NCI-H748 treated with DMSO at 0.1 percent for 48 hours (cell line): ENCODE measurements at regions not wholly inside any gene's neighbourhood (a gene's known extent, or its start where the extent isn't known, plus 50 kb on each side); places are given as distances from the start of the nearest gene placed in this dataset.

Experiments
- DNase-seq: peaks from one replicate; lab custom pipeline; 2025; lab: John Stamatoyannopoulos, UW

DNA sequence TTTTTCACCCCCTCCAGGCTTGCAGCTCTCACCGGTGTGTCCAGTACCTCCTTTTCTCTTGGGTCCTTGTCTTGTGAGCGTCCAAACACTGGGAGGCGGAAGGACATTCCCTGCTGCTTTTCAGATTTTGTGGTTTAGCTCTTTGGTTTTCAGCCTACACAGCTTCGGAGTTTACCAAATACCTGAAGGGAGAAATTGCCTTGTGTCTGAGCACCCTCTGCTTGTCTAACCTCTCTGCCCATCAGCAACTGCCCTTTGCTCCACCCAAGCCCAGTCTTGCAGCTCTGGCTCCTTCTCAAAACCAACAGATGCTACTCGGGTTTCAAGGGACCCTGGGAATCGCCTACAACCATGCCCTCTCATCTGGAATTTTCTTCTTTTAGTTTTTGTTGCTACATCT is 519.1 kb upstream of the IGFBP3 start:
- no peak for DNase-seq

DNA sequence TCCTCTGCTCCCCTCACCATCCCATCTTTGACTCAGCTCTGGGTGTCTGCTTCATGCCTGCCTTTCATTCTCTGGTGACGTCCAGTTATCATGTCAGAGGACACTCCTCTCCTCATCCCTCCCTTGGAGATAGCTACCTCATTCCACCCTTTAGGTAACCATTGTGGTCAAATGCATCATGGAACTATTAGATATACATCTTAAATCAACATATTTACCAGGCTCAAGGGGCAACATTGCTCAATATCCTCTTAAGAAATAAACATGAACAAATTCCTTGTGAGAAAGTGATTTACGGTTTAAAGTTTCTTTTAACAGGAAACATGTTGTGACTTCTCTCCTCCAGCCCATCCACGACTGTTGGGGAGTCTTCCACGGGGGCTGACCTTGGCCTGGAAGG is 511.6 kb upstream of the IGFBP3 start:
- DNase-seq = no peak

DNA sequence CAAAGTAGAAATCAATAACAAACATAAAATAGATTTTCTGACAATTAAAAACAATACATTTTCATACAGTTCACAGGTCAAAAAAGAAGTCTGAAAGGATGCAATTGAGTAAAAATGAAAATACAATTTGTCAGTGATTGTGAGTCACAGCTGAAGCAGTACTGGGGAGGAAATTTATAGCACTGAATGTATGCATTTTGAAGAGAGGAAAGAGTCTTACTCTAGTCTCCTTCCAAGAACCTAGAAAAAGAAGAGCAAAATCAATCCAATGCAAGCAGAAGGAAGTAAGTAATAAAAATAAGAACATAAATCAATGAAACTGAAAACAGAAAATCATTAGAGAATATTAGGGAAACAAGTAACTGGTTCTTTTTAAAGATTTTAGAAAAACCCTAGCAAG is 507.2 kb upstream of the IGFBP3 start:
- DNase-seq = no peak

DNA sequence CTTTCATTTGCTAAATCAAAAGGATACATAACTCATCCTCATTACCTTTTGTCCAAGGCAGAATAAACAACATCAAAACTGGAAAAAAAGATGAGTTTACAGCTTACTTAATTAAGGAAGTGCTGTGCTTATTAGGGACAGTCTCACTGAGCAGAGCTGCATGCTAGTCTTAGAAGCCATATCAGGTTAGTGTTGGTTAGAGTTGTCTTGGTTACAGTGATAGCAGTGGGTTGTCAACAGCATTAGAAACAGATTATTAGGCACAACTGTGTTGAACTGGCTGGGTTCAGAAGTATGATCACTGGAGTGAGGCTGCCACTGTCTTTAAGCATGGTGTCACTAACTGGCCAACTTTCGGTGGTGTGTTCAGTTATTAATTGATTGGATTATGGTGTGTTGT is 503.9 kb upstream of the IGFBP3 start:
- no peak for DNase-seq

DNA sequence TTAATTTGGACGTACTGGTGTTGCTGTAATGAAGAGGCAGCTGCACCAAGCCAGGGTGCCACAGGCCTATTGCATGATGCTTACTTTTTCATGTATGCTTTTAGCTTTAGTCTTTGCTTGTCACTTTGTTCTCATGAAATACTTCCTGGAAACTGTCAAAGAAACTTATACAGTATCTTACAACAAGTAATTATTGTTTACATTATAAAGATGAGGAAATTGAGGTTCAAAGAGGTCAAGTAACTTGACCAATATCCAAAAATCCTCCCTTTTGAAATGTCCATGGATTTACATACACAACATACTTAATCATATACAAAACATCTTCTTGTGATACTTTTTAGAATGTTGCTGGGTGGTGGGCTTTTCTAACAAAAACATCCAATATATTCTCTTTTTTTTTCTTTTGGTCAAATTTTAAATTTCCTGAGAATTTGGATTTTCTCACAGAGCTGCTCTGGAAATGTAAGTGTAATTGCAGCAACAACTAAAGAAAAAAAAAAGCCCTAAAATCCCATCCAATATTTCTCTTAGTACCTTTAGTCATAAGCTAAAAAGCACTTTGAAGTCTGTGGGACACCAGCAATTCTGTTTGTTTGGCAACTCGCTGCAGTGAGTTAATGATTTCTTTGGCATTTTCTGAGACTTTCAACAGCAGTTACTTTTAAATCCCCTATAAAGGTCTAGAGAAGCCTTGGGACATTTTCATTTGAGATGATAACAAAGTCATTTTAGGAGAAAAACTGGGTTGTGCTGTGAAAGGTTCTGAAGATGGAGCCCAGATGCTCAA is 500.6 kb upstream of the IGFBP3 start:
- DNase-seq = no peak

DNA sequence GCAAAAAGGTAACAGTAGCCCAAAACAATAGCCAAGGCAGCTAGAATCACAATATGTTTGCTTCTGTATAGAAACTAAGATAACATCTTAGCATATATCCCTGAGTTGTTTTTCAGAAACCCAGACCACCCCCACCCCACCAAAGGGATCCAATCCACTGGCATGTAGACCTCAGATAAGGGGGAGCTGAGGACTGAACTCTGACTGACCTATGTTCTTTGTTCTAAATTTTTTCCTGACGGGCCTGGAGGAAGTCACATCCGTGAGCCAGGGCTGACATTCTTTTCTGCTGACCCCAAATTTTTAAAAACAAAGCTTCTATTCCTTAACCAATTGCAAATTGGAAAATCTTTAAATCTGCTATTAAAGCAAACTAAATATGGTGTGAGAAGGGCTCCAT is 493.9 kb upstream of the IGFBP3 start:
- DNase-seq = no peak

DNA sequence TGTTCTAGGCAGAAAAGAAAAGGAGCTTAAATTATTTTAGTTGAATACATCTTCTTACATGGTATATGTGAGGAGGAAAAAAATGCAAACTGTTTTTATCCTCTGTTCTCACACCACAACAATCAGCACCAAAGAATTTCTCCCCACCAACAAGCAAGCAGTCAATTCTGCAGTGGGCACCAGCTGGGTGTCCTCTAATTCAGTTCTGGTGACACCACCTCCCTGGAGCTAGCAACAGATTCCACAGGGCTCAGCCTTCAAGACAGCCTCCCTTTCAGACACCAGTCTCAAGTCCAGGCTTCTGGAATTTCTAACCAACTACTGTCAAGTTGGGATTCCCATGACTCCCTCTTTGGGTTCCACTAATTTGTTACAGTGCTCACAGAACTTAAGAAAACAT is 490.2 kb upstream of the IGFBP3 start:
- no peak for DNase-seq

DNA sequence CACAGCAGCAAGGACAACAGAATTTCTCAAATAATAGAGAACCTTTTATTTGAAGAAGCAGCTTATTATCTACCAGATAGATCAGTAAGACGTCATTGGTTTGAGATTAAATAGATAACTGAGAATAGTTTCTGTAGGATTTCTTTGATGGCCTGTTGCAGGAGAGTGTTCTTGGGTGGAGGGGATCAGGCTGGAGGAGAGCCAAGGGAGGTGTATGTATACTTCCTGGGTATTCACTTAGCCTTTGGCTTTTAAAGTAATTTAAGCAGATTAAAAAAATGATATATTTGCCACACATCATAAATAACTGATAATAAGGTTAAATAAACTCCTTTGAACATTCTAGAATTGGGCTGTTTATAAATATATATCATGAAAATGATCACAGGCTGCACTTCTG is 486.1 kb upstream of the IGFBP3 start:
- no peak for DNase-seq

DNA sequence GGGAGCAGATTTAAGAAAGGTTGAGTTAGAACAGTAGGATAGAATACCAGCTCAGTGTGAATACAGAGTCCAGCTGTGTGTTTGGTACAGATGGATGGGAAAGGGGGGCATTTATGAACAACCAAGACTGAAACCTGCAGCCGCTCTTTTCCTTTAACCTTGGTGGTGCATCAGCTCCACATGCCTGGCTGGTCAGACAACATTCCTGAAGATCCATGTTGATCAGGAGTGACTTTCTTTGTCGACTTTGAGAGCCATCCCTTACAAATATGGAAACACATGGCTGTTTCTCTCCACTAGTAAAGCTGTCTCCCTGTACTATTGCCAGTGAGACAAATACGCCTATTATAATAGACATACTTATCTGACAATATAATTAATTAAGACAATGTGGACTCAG is 476.5 kb upstream of the IGFBP3 start:
- no peak for DNase-seq

DNA sequence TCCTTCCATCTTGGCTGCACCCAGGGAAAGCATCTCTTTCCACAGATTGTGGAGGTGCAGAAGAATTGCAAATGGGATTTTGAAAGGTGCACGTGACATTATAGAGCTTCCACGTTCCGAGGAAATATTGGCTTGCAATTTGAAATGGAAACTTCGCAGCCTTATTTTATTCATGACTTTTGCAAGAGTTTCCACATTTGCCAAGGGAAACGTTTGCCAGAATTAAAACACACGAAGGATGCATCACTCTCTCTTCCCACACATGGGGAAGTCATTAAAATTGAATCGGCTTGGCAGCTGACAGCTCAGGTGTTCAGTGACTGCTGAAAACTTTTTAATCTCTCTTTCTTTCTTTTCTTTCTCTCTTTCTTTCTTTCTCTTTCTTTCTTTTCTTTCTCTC is 475.4 kb upstream of the IGFBP3 start:
- no peak for DNase-seq

DNA sequence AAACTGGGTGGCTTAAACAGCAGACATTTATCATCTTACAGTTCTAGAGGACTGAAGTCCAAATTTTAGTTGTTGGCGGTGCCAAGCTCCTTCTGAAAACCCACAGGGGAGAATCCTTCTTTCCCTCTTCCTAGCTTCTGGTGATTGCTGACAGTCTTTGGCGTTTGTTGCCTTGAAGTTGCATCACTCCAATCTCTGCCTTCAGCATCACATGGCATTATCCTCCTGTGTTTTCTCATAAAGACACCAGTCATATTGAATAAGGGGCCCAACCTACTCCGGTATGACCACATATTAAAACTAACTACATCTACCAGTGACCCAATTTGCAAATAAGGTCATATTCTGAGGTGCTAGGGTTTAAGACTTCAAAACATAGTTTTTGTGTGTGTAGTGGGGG is 472.1 kb upstream of the IGFBP3 start:
- DNase-seq = no peak

DNA sequence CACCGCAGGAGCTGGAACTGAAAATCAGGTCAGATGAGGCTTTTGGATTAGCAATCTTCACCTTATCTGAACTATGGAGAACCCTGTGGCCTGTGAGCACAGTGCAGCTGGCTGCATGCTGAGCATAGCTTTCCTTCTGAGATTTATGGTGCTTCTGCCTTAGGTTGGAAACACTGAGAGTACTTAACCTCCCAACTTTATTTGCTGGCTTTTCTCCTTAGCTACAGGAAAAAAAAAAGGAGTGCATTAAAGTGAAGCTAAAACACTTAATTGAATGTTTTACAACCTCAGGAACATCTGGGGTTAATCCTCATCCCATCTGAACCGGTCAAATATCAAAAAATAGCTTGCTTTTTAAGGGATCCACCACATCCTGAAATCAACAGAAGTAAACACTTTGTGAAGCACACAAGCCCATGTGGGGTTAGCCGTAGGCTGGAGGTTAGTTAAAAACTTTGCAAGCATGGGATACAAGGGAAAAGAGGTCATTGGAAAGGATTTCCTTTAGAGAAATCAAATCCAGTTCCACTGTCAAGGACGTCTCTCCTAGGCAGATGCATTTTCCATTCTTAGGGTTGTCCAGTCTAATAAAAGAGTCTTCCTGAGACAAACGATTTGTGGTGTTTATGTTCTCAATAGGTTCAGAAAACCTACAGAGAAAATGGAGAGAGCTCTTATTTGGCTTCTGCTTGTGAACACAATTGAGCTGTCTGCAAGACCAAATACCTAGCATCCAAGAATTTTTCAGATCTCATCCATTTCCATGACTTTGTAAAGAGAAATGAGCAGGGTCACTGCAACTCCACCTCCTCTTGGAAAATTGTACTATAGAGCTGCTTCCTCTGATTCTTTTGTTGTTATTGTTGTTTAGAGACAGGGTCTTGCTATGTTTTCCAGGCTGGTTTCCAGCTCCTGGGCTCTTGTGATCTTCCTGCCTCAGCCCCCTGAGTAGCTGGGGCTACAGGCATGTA is 470.4 kb upstream of the IGFBP3 start:
- no peak for DNase-seq

DNA sequence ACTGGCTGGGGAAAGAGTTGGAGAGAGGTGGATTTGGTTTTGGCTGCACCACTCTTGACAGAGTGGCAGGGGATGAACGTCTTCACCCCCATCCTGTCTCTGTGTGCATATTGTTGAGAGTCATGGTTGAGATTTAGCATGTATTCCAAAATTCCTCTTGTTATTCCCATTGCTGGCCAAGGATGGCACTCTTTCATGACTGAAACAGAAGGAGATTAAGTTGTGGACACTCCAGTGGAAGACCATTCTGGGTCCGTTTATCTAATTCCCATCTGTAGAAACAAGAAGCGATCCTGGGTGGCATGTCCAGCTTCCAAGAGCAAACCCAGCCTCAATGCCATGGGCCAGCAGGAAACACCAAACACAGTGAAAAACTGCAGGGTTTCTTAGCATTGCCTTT is 469.0 kb upstream of the IGFBP3 start:
- DNase-seq = no peak

DNA sequence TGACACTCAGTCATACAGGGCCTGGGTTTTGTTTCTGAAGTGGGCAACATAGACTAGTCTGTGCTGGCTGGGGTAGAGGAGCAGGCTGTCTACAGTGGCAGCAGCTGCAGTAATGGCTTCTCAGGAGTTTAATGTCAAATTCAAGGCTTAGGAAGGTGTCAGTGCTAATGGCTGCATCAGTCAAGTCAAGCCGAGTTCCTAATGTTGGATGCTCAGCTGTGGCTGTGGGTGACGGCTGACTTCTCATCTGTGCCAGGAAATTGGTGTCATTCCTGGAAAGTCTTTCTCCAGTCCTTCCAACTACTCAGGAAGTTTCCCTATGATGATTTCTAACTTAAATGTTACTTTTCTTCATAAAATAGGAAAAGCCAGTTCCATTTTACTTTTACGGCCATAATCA is 468.1 kb upstream of the IGFBP3 start:
- no peak for DNase-seq

DNA sequence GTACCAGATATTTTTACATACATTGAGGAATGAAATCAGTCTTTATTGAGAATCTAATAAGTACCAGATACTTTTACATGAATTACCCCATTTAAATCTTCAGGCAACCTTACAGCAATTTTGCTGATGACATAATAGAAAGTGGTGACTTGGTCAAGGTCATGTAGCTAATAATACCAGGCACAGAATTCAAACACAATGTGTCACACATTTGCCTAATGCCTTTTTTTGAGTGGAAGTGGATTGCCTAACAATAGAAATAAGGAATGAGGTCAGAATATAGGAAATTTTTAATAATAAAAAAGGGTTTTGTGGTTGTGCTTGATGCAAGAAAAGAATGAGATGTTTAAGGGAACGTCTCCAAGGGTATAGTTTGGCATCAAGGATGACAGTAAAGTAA is 466.6 kb upstream of the IGFBP3 start:
- DNase-seq = no peak

DNA sequence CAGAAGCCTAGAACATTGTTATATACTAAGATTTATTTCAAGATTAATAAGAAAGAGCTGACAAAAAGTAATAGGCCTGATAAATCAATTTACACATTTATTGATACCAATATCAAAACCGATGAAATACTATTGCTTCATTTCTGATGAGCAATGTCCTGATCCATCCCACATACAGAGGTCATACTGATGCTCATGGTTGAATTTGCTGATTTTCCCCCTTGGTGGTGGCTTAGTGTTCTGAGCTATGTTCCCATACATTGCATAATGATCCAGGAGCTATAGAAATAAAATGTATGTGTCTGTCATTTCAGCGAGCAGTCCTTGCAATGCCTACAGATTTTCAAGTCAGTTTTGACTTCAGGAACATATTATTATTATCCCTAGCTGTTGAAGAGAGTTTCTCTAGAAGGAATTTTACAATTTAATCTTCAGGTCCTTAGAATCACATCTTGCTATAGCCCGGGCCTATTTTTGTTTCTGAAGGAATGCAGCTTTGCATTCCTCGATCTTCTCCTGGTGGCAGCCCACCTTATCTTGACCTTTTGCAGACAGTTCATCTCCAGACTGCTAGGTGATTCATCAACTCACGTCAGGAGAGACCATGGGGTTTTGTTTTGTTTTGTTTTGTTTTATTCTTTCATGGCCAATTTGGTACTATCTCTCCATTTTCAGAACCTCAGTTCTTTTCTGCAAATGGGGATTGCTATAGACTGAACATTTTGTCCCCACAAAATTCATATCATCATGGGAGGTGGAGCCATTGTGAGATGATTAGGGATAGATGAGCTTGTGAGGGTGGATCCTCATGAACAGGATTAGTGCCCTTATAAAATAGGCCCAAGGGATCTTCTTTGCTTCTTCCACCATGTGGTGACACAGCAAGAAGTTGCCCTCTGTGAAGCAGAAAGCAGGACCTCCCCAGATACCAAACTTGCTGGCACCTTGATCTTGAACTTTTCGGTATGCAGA is 465.6 kb upstream of the IGFBP3 start:
- DNase-seq = no peak

DNA sequence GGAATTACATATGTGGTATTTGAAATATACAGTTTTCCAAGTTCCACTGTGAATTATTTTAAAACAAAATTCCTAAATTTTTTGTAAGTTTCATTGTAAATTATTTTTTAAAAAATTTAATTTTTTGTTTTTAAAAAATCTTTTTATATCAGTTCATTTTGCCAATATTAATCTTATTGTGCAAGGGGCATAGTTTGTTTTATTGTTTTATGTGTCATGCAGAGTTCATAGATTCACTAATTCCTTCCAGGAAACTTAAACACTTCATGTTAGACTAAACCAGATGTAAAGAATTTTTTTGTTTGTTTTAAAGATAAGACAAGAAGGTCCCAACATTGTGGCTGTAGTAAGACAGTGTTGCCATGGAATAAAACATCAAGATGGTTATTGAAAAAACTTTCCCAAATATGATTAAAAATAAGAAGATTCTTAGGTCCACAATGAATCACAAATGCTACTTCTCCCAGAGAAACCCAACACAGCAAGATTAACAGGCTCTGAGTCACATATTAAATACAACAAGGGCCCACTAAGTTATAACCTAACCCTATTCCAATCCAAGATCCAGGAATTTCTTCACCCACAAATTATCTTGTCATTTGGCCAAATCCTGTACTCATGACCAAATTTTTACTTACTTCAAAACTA is 464.7 kb upstream of the IGFBP3 start:
- DNase-seq = no peak

DNA sequence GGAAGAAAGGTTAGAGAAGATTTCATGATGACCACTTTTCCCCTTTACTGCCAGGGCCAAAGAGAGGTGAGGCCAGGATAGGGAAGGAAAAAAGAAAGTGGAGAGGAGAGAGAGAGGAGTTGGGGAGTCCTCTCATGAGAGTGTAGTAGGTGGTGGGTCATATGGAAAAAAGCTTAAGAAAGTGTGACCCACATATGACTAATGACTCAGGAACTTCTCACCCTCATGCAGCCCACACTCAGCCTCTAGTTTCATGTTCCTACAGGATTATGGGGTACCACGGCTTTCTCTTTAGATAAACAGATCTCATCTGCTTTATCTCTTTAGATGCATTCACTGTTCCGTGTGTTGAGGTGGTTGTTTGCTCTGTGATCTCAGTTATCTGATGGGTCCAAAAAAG is 462.5 kb upstream of the IGFBP3 start:
- no peak for DNase-seq

DNA sequence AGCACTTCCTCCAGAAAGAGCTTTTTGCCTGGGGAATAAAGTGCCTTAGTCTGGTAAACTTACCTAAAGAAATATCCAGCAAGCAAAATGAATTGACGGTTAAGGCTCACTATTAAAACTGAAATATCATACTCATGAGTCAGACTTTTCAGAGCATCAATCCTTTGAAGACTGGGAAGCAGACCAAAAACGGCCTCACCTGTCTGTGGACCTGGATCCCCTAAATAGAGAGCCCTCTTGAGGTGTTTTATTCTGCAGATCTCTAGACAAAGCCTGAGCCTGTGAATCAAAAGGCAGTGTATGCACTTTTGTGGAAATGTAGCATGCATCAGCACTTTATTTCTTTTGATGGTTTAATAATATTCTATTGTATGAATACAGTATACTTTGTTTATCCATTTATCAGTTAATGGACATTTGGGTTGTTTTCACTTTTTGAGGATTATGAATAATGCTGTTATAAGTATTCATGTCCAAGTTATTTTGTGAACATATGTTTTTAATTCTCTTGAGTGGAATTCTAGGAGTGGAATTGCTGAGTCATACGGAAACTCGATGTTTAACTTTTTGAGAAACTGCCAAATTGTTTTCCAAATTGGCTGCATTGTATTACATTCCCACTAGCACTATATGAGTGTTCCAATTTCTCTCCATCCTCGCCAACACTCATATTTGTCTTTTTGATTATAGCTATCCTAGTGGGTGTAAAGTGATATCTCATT is 449.0 kb upstream of the IGFBP3 start:
- DNase-seq = no peak

DNA sequence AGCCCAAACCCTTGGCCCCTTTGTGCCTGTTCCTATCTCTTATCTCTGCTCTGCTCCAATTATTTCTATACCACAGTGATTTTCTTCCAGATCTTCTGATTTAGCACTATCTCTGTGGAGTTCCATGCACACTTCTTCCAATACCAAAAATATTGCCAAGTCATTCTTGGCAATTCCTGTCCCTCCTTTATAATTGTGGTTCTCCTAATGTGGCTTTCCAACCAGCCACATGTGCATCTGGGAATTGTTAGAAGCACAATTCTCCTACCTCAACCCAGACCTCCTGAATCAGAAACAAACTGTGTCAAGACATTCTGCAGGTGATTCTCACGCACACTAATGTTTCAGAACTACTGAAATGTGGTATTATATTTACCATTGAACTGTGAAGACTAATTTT is 447.8 kb upstream of the IGFBP3 start:
- DNase-seq = no peak

DNA sequence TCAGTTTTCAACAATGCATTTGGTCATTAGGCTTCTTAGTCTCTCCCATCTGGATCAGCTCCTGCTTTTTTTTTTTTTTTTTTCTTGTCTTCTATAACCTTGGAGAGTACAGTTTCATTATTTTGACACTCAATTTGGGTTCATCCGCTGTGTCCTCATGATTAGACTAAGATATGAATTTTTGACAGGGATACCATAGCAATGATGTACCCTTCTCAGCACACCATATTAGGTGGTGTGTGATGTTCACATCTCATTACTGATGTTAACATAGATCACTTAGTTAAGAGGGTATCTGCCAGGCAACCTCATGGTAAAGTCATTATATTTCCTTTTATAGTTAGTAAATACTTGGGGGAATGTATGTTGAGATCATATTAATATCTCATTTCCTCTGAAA is 445.5 kb upstream of the IGFBP3 start:
- no peak for DNase-seq
